ENCODE measurements at regions not wholly inside any gene's neighbourhood (a gene's known extent, or its start where the extent isn't known, plus 50 kb on each side); places are given as distances from the start of the nearest gene placed in this dataset.

DNA sequence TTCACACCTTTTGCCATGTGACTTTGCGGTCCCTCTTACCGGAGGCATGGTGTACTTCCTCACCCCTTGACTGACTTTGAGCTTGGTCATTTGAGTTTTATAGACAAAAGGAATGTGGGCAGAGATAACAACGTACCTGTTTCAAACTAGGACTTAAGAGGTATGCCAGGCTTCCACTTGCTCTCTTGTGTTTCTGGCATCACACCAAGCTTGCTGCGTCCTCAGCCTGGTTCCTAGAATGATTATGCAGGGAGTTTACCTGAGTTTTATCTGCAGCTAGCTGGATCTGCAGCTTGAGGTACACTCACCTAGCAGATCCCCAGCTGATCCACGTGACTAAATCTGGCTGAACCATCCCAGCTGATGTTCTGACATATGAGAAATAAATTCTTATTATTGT is 66.2 kb downstream of the PLK2 start:
- TF ChIP-seq, protein P1, sequence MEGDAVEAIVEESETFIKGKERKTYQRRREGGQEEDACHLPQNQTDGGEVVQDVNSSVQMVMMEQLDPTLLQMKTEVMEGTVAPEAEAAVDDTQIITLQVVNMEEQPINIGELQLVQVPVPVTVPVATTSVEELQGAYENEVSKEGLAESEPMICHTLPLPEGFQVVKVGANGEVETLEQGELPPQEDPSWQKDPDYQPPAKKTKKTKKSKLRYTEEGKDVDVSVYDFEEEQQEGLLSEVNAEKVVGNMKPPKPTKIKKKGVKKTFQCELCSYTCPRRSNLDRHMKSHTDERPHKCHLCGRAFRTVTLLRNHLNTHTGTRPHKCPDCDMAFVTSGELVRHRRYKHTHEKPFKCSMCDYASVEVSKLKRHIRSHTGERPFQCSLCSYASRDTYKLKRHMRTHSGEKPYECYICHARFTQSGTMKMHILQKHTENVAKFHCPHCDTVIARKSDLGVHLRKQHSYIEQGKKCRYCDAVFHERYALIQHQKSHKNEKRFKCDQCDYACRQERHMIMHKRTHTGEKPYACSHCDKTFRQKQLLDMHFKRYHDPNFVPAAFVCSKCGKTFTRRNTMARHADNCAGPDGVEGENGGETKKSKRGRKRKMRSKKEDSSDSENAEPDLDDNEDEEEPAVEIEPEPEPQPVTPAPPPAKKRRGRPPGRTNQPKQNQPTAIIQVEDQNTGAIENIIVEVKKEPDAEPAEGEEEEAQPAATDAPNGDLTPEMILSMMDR (IDR thresholded peaks at IDR 0.05), result no peak
- no peak for TF ChIP-seq POLR2A (IDR thresholded peaks at IDR 0.05)

Measured in lower leg skin (tissue), 3 donors.